Fibroblast of pulmonary artery (primary cell): ENCODE measurements at regions not wholly inside any gene's neighbourhood (a gene's known extent, or its start where the extent isn't known, plus 50 kb on each side); places are given as distances from the start of the nearest gene placed in this dataset.

ENCODE experiments used
- DNase-seq: peaks from one replicate; pipeline ENCODE4 v3.0.0-alpha.2; 2010; ENCODE audit warnings: low read depth
- H3K4me3 ChIP-seq: replicated peaks from 2 replicates; pipeline ENCODE4 v1.5.1; 2011; ENCODE audit warnings: low read depth, mild to moderate bottlenecking, control low read depth, low read length, moderate library complexity
- CTCF ChIP-seq: IDR thresholded peaks from 2 replicates; pipeline ENCODE4 v1.5.1; 2011; ENCODE audit warnings: mild to moderate bottlenecking, control low read depth, low read length, inconsistent platforms; ENCODE audit errors: missing control alignments

- DNase-seq = no peak
Observed at GRCh38 chr7:136605532-136606329, 262.7 kb upstream of the CHRM2 start.

GRCh38 chr7:136601772-136602171, 266.7 kb upstream of the CHRM2 start:
- no peak overlapping the region for H3K4me3 ChIP-seq
- TF ChIP-seq CTCF = no peak
- no peak for DNase-seq

More at GRCh38 chr7:136605532-136606329, 262.7 kb upstream of the CHRM2 start:
- no peak overlapping the region for H3K4me3 ChIP-seq
- TF ChIP-seq CTCF = no peak

- DNase-seq = no peak
- H3K4me3 ChIP-seq = no peak overlapping the region
- TF ChIP-seq CTCF = no peak
Observed at GRCh38 chr7:136600475-136600874, 268.0 kb upstream of the CHRM2 start.

GRCh38 chr7:136594739-136595144, 273.7 kb upstream of the CHRM2 start:
- no peak for TF ChIP-seq CTCF
- no peak for DNase-seq
- no peak overlapping the region for H3K4me3 ChIP-seq

DNA sequence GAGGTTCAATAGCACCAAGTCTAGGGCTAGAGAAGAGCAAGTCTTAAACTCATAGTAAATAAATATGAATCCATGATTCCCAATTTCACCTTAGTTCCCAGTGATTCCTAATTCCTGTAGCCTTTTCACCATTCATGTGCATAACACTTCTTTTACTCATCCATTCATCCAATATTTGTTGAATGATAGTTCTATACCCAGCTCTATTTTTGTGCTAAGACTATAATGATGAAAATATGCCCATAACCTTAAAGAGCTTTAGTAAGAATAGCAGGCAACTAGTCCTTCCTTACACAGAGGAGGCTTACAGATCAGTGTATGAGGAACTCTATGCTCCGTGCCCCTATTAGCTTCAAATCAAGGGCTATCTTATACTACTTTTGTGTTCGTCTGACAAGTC, 280.2 kb upstream of the CHRM2 start:
- no peak for DNase-seq
- H3K4me3 ChIP-seq = no peak overlapping the region
- no peak for TF ChIP-seq CTCF

DNA sequence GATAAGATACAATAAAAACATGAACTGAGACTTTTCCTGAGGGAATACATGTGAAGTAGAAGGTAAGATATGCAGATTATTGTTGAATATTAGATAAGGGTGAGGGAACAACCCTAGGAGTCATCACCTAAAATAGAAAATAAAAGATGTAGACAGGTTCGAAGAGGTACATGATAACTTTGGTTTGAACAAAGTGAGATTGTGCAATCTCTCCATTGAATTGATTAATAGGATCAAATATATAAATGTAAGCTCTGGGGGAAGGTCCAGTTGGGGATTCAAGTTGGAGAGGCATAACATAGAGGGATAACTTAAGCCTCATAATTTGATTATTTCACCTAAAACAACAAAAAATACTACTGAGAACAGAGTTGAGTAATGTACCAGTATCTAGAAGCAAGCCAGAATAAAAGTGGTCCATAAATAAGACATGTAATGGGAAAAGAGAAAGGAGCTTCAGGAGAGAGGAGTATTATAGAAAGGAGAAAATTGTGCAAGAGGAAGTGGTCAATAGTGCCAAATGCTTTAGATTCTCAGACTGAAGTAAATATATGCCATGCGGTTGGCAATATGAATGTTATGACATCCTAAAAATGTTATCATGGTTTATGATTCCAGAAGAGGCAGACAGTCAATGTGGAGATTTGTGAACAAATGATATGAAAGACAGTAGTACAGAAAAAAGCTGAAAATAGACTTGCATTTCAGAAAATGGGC, 282.3 kb upstream of the CHRM2 start:
- no peak for TF ChIP-seq CTCF
- DNase-seq = no peak

DNA sequence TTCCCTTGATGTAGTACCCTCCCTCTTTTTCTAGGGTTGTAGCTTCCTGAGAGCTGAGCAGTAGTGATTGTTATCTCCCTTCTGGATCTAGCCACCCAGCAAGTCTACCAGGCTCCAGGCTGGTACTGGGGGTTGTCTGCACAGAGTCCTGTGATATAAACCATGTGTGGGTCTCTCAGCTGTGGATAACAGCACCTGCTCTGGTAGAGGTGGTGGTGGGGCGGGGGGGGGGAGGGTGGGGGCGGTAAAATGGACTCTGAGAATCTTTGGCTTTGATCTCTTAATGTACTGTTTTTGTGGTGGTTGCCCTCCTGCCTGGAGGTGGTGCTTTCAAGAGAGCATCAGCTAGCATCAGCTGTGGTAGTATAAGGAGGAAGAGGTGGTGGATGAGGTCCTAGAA, 302.0 kb upstream of the CHRM2 start:
- no peak overlapping the region for H3K4me3 ChIP-seq
- no peak for TF ChIP-seq CTCF
- DNase-seq = no peak

More for the DNA sequence above, 282.3 kb upstream of the CHRM2 start:
- H3K4me3 ChIP-seq = no peak overlapping the region
